ENCODE measurements at regions not wholly inside any gene's neighbourhood (a gene's known extent, or its start where the extent isn't known, plus 50 kb on each side); places are given as distances from the start of the nearest gene placed in this dataset.

DNA sequence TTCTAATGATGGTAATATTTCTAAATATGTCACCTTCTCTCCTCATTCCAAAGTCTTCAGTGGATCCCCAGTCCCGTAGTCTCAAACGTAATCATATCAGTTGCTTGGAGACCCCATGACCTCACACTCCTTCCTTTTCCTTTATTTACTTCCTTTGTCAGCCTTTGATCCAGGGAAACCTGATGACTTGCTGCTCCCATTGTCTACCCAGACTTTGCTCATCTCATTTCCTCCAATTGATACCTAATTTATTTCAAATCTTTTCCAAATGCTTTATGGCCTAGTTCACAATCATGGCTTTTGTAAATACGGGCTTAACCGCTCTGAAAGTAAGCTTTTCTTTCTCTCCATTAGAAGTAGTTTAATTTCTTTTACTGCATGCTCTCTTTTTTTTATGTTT lies 402.4 kb upstream of the CYRIA start:
- DNase-seq (ENCODE audit: low spot score): no peak

DNA sequence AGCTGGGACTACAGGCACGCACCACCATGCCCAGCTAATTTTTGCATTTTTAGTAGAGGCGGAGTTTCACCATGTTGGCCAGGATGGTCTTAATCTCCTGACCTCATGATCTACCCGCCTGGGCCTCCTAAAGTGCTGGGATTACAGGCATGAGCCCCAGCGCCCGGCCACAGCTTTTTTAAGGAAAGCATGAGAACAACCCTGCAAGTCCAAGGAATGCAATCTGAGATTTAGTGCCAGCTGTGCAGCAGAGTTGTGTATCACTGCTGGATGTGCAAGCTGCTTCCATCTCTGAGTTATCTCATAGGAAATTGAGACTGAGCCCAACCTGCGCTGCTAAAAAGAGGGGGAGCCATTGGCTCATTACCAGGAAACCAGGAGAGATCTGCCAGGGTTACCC lies 399.9 kb upstream of the CYRIA start:
- DNase-seq (ENCODE audit: low spot score): no peak

DNA sequence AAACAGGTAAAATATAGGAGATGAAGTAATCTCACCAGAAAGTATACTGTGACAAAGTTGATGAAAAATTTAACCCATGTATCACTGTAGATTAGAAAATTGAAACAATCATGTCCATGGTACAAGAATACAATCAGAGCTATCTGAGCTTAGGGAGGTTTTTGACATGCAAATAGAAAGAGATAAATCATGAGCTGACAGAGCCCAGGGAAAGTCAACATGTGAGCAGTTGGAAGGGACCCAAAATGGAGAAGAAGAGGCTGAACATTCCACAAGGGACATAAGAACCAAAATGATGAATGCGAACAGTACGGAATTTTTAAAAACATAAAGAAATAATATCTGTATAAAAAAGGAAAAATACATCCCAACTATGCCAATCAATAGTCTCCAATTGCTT lies 395.4 kb upstream of the CYRIA start:
- no peak for DNase-seq (ENCODE audit: low spot score)

DNA sequence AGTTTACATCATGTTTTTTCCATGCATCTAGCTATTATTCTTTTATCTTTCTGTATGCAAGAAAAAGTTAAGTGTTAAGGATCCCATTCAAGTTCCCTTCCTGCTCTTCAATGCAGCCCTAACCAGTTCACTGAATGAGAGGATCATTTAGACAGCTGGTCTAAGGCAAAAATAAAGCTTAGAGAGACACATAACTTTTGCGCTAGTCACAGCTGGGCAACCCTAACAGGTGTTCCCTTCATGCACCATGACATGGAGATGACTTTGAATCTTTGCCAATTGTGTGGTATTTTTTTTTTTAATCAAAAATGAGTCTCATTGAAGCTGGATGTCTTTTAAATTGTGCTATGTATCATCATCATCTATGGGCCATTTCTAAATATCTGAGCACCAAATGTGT lies 393.8 kb upstream of the CYRIA start:
- no peak for DNase-seq (ENCODE audit: low spot score)

DNA sequence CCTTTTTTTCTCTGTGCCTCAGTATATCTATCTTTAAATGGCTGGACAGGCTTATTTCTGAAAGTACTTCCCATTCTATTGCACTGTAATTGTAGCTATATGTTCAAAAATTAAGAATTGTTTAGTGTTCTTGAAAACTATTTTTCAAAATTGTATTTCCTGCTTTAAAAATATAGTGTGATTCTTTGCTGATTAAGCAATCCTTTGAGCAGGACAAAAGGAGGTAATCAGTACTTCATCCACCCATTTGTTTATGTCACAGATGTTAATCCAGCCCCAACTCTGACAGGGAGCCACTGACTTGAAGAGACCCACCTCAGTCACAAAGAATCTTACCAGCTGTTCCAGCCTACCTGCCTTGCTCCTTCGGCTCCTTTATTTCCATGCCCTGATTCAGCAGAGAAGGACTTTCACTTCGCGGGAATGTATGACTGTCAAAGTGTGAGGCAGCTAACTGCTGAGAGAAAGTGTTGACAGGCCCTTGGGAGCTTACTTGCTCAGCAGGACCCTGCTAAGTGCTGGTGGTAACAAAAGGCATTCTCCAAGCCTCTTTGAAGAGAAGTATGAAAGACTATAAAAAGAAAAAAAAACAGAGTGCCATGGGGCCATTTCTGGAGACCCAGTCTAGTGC lies 393.3 kb upstream of the CYRIA start:
- DNase-seq (ENCODE audit: low spot score): no peak

GRCh38 chr2:17057109-17058017 lies 391.7 kb upstream of the CYRIA start:
- DNase-seq (ENCODE audit: low spot score): no peak

DNA sequence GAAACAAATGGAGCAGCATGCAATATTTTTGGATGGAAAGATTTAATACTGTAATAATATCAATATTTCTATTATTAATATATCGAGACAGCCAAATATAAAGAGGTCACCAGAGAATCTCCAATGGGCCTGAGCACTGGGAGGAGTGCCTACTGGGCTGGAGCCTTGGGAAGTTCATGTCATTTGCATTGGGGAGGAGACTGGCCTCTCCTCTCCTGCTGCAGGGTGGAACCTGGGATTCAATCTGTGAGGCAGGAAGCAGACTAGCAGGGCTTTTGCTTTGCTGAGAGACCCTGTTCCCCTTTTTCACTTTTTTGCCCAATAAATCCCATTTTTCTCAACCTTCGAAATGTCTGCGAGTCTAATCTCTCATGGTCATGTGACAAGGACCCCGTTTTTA lies 390.6 kb upstream of the CYRIA start:
- no peak for DNase-seq (ENCODE audit: low spot score)

DNA sequence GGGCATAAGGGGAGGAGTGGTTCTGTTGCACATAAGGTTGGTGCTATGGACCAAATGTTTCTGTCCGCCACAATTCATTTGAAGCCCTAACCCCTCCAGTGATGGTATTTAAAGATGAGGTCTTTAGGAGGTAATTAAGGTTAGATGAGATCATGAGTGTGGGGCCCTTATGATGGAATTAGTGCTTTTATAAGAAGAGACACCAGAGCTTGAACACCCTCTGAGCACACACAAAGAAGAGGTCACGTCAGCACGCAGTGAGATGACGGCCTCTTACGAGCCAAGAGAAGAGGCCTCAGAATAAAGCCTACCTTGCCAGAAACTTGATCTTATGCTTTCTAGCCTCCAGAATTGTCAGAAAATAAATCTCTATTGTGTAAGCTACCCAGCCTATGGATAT lies 386.4 kb upstream of the CYRIA start:
- DNase-seq (ENCODE audit: low spot score): no peak

DNA sequence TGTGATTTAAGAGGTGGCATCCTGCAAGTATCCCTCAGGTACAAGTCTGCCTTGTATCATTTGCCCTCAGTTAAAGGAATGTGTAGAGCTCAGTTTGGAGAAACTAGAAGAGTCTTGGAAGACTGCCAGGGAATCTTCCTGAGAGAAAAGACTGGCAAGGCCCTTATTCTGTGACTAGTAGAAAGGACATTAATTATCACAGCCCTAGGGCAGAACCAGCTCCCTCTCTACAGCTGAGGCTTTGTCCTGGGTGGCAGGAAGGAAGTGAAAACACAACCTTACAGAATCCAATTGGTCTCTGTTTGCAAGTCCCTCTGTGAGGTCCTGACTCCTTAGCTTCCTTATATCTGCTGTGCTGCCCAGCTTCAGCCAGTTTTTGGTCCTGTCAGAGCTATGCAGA lies 385.9 kb upstream of the CYRIA start:
- DNase-seq (ENCODE audit: low spot score): no peak

- peak; percentile 2 for DNase-seq (ENCODE audit: low spot score)
Observed at GRCh38 chr2:17043173-17043572, 377.5 kb upstream of the CYRIA start.

- no peak for DNase-seq (ENCODE audit: low spot score)
Observed at GRCh38 chr2:17036361-17036760, 370.7 kb upstream of the CYRIA start.

GRCh38 chr2:17035010-17035409 lies 369.4 kb upstream of the CYRIA start:
- DNase-seq (ENCODE audit: low spot score): no peak

DNA sequence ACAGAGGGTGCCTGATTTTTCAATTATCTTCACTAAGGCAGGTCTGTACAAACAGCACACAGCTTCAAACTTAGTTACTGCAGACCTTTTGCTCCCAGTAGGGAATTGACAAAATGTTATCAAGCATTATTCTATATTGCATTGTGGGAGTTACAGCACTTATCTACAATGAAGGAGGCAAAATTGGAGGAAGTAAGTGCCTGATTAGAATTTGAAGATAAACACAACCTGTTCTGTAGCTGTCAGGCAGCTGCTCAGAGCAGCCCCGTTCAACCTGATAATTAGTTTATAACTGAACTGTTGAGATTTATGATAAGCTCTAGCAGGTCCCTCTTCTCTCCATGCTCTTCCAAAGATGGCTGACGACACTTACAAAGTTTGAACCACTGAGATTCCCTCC lies 364.4 kb upstream of the CYRIA start:
- no peak for DNase-seq (ENCODE audit: low spot score)

- no peak for DNase-seq (ENCODE audit: low spot score)
Observed at GRCh38 chr2:17012297-17012696, 346.7 kb upstream of the CYRIA start.

DNA sequence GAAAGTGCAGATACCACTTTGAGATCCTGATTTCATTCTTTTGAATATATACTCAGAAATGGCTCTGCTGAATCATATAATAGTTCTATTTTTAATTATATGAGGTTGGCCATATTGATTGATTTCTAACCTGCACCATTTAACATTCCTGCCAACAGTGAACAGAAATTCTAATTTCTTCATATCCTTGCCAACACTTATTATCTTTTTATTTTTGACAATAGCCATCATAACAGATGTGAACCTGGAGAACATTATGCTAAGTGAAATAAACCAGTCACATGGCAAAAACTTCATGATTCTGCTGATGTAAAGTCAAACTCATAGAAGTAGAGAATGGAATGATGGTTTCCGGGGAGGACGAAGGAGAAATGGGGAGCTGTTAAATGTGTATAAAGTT lies 344.5 kb upstream of the CYRIA start:
- no peak for DNase-seq (ENCODE audit: low spot score)

DNA sequence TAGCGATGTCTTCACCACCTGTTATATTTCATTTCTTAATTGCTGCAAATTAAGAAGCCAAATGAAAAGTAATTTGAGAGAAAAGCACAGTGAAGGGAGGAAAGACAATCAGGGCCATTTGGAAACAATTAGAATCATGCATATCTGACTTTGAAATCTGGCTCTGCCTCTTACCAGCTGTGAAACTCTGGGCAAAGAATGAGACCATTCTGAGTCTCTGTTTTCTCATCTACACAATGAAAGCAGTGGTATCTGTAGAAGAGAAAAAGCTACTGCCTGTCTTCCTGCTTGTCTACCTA lies 334.5 kb upstream of the CYRIA start:
- DNase-seq (ENCODE audit: low spot score): no peak

GRCh38 chr2:16999347-17000183 lies 333.9 kb upstream of the CYRIA start:
- no peak for DNase-seq (ENCODE audit: low spot score)

DNA sequence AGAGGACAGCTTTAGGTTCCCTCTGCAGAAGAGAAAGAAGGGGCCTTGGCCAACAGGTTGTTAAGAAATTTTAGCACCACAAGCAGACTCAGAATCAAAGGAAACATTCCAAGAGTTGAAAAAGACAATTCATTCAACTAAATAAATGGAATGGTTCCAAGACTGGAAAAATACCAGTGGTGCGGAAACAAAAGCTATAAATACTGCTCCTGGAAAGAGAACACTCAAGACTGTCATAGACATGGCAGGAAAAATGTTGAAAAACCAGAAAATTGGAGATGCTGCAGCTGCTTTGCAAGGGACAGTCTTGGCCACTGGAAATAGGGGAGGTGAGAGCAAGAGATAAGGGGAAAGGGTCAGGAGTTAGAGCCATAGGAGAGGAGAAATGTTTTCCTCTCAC lies 312.7 kb upstream of the CYRIA start:
- no peak for DNase-seq (ENCODE audit: low spot score)

DNA sequence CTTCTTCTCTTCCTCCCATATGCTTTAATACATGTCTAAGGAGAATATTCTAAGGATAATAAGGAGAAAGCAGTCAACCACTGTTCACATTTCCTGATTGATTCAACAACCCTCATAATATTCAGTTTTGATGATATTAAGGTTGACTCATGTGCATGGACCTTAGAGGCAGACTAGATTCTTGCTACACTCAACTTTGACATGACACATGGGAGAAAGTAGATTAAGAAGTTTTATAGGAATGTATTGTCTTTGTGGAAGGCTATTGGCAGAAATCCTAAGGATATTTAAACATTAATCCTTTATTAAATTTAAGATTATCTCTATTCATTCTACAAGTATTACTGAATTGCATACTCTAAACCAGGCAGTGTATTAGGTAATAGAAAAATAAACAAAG lies 309.1 kb upstream of the CYRIA start:
- no peak for DNase-seq (ENCODE audit: low spot score)

- no peak for DNase-seq (ENCODE audit: low spot score)
Observed at GRCh38 chr2:16973586-16974286, 308.1 kb upstream of the CYRIA start.

DNA sequence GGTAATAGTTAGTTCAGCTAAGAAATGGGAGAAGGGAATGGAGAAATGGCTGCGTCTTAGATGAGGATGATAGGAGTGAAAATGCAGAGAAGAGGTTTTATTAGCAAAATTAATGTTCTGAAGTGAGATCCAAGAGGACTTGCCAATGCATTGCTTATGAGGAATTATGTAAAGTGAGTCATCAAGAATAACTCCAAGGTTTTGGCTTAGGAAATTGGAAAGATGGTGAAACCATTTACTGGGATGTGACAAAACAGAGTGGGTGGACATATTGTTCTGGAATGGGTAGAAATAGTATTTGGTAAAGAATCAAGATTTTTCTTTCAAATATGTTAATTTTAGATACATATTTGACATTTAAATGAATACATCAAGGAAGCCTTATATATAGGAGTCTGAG lies 306.6 kb upstream of the CYRIA start:
- no peak for DNase-seq (ENCODE audit: low spot score)

- no peak for DNase-seq (ENCODE audit: low spot score)
Observed at GRCh38 chr2:16971722-16972234, 306.1 kb upstream of the CYRIA start.
